ENCODE measurements at regions not wholly inside any gene's neighbourhood (a gene's known extent, or its start where the extent isn't known, plus 50 kb on each side); places are given as distances from the start of the nearest gene placed in this dataset.

- WGBS (ENCODE audit: insufficient coverage, low coverage, missing lambda C conversion rate), result 0% methylated on average over 5 of the region's 5 CpGs
- no TSS peak for BruUV-seq (replicated peaks)
- in situ Hi-C loops (cut with MboI), result no loop called here
- DNase-seq (ENCODE audit: extremely low read depth in 1 of 4, low spot score in 3 of 4), result no peak
- no peak for ATAC-seq
- H3K9me1 ChIP-seq (ENCODE audit: control insufficient read depth, insufficient read depth, low read length), result no peaks in the 10 kb centered on the region
- no peaks in the 10 kb centered on the region for H3K9me3 ChIP-seq (replicated peaks; ENCODE audit: control insufficient read depth, insufficient read depth, low read depth, low read length)
- intact Hi-C loops (cut with micrococcal nuclease), result no loop called here
- no peak overlapping the region for H2AFZ ChIP-seq (ENCODE audit: low read depth, low read length)
- no peak overlapping the region for H3K4me3 ChIP-seq
- no peaks in the 10 kb centered on the region for H3K79me2 ChIP-seq (ENCODE audit: control insufficient read depth, insufficient read depth, low read length)
- ChIA-PET CTCF (ENCODE audit: low intra/inter-chr PET ratio) (no interaction called here), POLR2A (no interaction called here)
- H3K4me1 ChIP-seq (replicated peaks in 1 of 2; ENCODE audit: control insufficient read depth in 2 of 2, insufficient read depth in 2 of 2, low read length in 2 of 2), result no peaks in the 10 kb centered on the region
- H3K36me3 ChIP-seq (ENCODE audit: control insufficient read depth, insufficient read depth, low read length), result no peaks in the 10 kb centered on the region
- no peak overlapping the region for H3K9ac ChIP-seq (ENCODE audit: insufficient read depth in 1 of 2, low read depth in 2 of 2, low read length in 2 of 2)
- no peak for TF ChIP-seq FOXM1 (IDR thresholded peaks at IDR 0.05; ENCODE audit: low read depth)
- no peak for TF ChIP-seq FOXM1 (CRISPR knock-in tag; IDR thresholded peaks at IDR 0.05; ENCODE audit: low read depth)
- TF ChIP-seq LEF1 (IDR thresholded peaks at IDR 0.05), result no peak
- TF ChIP-seq NFRKB (IDR thresholded peaks at IDR 0.05; ENCODE audit: low read depth), result no peak
- TF ChIP-seq, protein P1, sequence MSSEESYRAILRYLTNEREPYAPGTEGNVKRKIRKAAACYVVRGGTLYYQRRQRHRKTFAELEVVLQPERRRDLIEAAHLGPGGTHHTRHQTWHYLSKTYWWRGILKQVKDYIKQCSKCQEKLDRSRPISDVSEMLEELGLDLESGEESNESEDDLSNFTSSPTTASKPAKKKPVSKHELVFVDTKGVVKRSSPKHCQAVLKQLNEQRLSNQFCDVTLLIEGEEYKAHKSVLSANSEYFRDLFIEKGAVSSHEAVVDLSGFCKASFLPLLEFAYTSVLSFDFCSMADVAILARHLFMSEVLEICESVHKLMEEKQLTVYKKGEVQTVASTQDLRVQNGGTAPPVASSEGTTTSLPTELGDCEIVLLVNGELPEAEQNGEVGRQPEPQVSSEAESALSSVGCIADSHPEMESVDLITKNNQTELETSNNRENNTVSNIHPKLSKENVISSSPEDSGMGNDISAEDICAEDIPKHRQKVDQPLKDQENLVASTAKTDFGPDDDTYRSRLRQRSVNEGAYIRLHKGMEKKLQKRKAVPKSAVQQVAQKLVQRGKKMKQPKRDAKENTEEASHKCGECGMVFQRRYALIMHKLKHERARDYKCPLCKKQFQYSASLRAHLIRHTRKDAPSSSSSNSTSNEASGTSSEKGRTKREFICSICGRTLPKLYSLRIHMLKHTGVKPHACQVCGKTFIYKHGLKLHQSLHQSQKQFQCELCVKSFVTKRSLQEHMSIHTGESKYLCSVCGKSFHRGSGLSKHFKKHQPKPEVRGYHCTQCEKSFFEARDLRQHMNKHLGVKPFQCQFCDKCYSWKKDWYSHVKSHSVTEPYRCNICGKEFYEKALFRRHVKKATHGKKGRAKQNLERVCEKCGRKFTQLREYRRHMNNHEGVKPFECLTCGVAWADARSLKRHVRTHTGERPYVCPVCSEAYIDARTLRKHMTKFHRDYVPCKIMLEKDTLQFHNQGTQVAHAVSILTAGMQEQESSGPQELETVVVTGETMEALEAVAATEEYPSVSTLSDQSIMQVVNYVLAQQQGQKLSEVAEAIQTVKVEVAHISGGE (CRISPR knock-in tag; IDR thresholded peaks at IDR 0.05), result no peak
- TF ChIP-seq, protein P2, sequence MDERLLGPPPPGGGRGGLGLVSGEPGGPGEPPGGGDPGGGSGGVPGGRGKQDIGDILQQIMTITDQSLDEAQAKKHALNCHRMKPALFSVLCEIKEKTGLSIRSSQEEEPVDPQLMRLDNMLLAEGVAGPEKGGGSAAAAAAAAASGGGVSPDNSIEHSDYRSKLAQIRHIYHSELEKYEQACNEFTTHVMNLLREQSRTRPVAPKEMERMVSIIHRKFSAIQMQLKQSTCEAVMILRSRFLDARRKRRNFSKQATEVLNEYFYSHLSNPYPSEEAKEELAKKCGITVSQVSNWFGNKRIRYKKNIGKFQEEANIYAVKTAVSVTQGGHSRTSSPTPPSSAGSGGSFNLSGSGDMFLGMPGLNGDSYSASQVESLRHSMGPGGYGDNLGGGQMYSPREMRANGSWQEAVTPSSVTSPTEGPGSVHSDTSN (CRISPR knock-in tag; IDR thresholded peaks at IDR 0.05; ENCODE audit: low read depth), result no peak
- TF ChIP-seq, protein P2 (tag; conservative IDR thresholded peaks at IDR 0.05; ENCODE audit: low read depth), result no peak
- TF ChIP-seq SMARCC2 (IDR thresholded peaks at IDR 0.05; ENCODE audit: low read depth), result no peak
- TF ChIP-seq ZNF551 (CRISPR knock-in tag; IDR thresholded peaks at IDR 0.05), result no peak
- TF ChIP-seq HEY1 (CRISPR knock-in tag; IDR thresholded peaks at IDR 0.05; ENCODE audit: borderline replicate concordance), result no peak
- no peak for TF ChIP-seq RFX7 (CRISPR knock-in tag; IDR thresholded peaks at IDR 0.05)
- no peak for TF ChIP-seq ZBTB8A (IDR thresholded peaks at IDR 0.05; ENCODE audit: partially characterized antibody)
- TF ChIP-seq GABPB2 (CRISPR knock-in tag; conservative IDR thresholded peaks at IDR 0.05), result no peak
- no peak overlapping the region for H3K4me2 ChIP-seq (ENCODE audit: insufficient read depth, low read length)
- H3K27ac ChIP-seq (ENCODE audit: extremely low read depth, low read depth, low read length), result no peak overlapping the region
- H3K27me3 ChIP-seq (ENCODE audit: control insufficient read depth in 2 of 2, insufficient read depth in 2 of 2, low read length in 2 of 2), result no peaks in the 10 kb centered on the region
- FAIRE-seq, result no peak
- no peaks in the 10 kb centered on the region for H4K20me1 ChIP-seq (replicated peaks; ENCODE audit: control insufficient read depth, insufficient read depth, low read length)
These were observed 729.4 kb upstream of the SGCG start for GRCh38 chr13:22451327-22451741.
